IPS-20b (cell line): ENCODE measurements at regions not wholly inside any gene's neighbourhood (a gene's known extent, or its start where the extent isn't known, plus 50 kb on each side); places are given as distances from the start of the nearest gene placed in this dataset.
"Not testable (repeated sequence)": the region's sequence is repeated elsewhere in the genome, so short reads cannot be mapped to it uniquely, and the experiment has no call there.

Experiments
- H3K27ac ChIP-seq: one replicate; pipeline ENCODE4 v1.5.1; 2013; ENCODE audit warnings: low read length
- H3K27me3 ChIP-seq: 2 replicates; pipeline ENCODE4 v1.6.1; 2013; ENCODE audit warnings: mild to moderate bottlenecking, low read length, inconsistent platforms; ENCODE audit not compliant: insufficient read depth
- H3K36me3 ChIP-seq: 2 replicates; pipeline ENCODE4 v1.6.1; 2013; ENCODE audit warnings: low read depth, mild to moderate bottlenecking, inconsistent platforms, low read length, moderate library complexity; ENCODE audit not compliant: insufficient read depth
- H3K4me1 ChIP-seq: 2 replicates; pipeline ENCODE4 v1.6.1; 2013; ENCODE audit warnings: mild to moderate bottlenecking, control low read depth, inconsistent platforms, low read length, moderate library complexity; ENCODE audit not compliant: insufficient read depth
- H3K4me3 ChIP-seq: 2 replicates; pipeline ENCODE4 v1.5.1; 2013; ENCODE audit warnings: mild to moderate bottlenecking, low read length, inconsistent platforms
- H3K9ac ChIP-seq: 2 replicates; pipeline ENCODE4 v1.6.1; 2013; ENCODE audit warnings: low read depth, mild to moderate bottlenecking, inconsistent platforms, low read length, moderate library complexity
- H3K9me3 ChIP-seq: 2 replicates; pipeline ENCODE4 v1.6.1; 2013; ENCODE audit warnings: mild to moderate bottlenecking, low read depth, low read length, inconsistent platforms; ENCODE audit not compliant: insufficient read depth

- Histone ChIP-seq H3K27me3 (no peaks in the 10 kb centered on the region), H3K9me3 (no peaks in the 10 kb centered on the region), H3K36me3 (no peaks in the 10 kb centered on the region), H3K9ac (no peak overlapping the region), H3K27ac (no peak overlapping the region), H3K4me3 (no peak overlapping the region), H3K4me1 (peaks cover 10% of the 10 kb centered on the region)
Observed at GRCh38 chr7:53596230-53596629, 560.8 kb downstream of the POM121L12 start.

- Histone ChIP-seq H3K9me3 (no peaks in the 10 kb centered on the region), H3K27ac (no peak overlapping the region), H3K27me3 (no peaks in the 10 kb centered on the region), H3K36me3 (no peaks in the 10 kb centered on the region), H3K9ac (no peak overlapping the region), H3K4me1 (peaks cover 10% of the 10 kb centered on the region), H3K4me3 (no peak overlapping the region)
Observed at GRCh38 chr7:53600296-53600695, 564.9 kb downstream of the POM121L12 start.

GRCh38 chr7:53602817-53603418 is 567.5 kb downstream of the POM121L12 start:
- Histone ChIP-seq H3K36me3 (no peaks in the 10 kb centered on the region), H3K9me3 (no peaks in the 10 kb centered on the region), H3K27me3 (no peaks in the 10 kb centered on the region), H3K9ac (no peak overlapping the region), H3K4me1 (no peaks in the 10 kb centered on the region), H3K4me3 (no peak overlapping the region), H3K27ac (no peak overlapping the region)

GRCh38 chr7:53603461-53603860 is 568.0 kb downstream of the POM121L12 start:
- Histone ChIP-seq H3K9ac (no peak overlapping the region), H3K9me3 (no peaks in the 10 kb centered on the region), H3K27ac (no peak overlapping the region), H3K36me3 (no peaks in the 10 kb centered on the region), H3K27me3 (no peaks in the 10 kb centered on the region), H3K4me3 (no peak overlapping the region), H3K4me1 (no peaks in the 10 kb centered on the region)

- H3K4me3 ChIP-seq = no peak overlapping the region
- H3K27me3 ChIP-seq = no peaks in the 10 kb centered on the region
- H3K27ac ChIP-seq = no peak overlapping the region
- H3K36me3 ChIP-seq = no peaks in the 10 kb centered on the region
- H3K9me3 ChIP-seq = no peaks in the 10 kb centered on the region
- H3K4me1 ChIP-seq = peaks cover 2% of the 10 kb centered on the region; the same call in 1 of the 2 replicates
- H3K9ac ChIP-seq = no peak overlapping the region
Observed at GRCh38 chr7:53604201-53604600, 568.8 kb downstream of the POM121L12 start.

- no peaks in the 10 kb centered on the region for H3K36me3 ChIP-seq
- peaks cover 4% of the 10 kb centered on the region; the same call in 1 of the 2 replicates for H3K4me1 ChIP-seq
- no peak overlapping the region for H3K27ac ChIP-seq
- H3K9me3 ChIP-seq = no peaks in the 10 kb centered on the region
- H3K4me3 ChIP-seq = no peak overlapping the region
- no peak overlapping the region for H3K9ac ChIP-seq
- no peaks in the 10 kb centered on the region for H3K27me3 ChIP-seq
Observed at GRCh38 chr7:53607961-53608360, 572.5 kb downstream of the POM121L12 start.

- Histone ChIP-seq H3K36me3 (no peaks in the 10 kb centered on the region), H3K9me3 (no peaks in the 10 kb centered on the region), H3K27ac (no peak overlapping the region), H3K9ac (no peak overlapping the region), H3K27me3 (no peaks in the 10 kb centered on the region), H3K4me3 (no peak overlapping the region), H3K4me1 (peaks cover 4% of the 10 kb centered on the region; the same call in 1 of the 2 replicates)
Observed at GRCh38 chr7:53609185-53609584, 573.8 kb downstream of the POM121L12 start.

GRCh38 chr7:53611043-53611442 is 575.6 kb downstream of the POM121L12 start:
- Histone ChIP-seq H3K27me3 (no peaks in the 10 kb centered on the region), H3K27ac (no peak overlapping the region), H3K36me3 (no peaks in the 10 kb centered on the region), H3K9ac (no peak overlapping the region), H3K4me1 (peaks cover 4% of the 10 kb centered on the region; the same call in 1 of the 2 replicates), H3K9me3 (no peaks in the 10 kb centered on the region), H3K4me3 (no peak overlapping the region)

GRCh38 chr7:53624356-53624755 is 588.9 kb downstream of the POM121L12 start:
- Histone ChIP-seq H3K9ac (no peak overlapping the region), H3K4me3 (no peak overlapping the region), H3K27me3 (no peaks in the 10 kb centered on the region), H3K9me3 (no peaks in the 10 kb centered on the region), H3K27ac (no peak overlapping the region), H3K36me3 (no peaks in the 10 kb centered on the region), H3K4me1 (no peaks in the 10 kb centered on the region; the same call in 1 of the 2 replicates)

GRCh38 chr7:53628775-53629174 is 593.3 kb downstream of the POM121L12 start:
- Histone ChIP-seq H3K36me3 (no peaks in the 10 kb centered on the region), H3K27me3 (no peaks in the 10 kb centered on the region), H3K4me1 (no peaks in the 10 kb centered on the region), H3K27ac (no peak overlapping the region), H3K9me3 (no peaks in the 10 kb centered on the region), H3K9ac (no peak overlapping the region), H3K4me3 (no peak overlapping the region)

GRCh38 chr7:53635251-53635650 is 599.8 kb downstream of the POM121L12 start:
- not testable (repeated sequence) for H3K9ac ChIP-seq, H3K27me3 ChIP-seq, H3K36me3 ChIP-seq, H3K4me3 ChIP-seq, H3K27ac ChIP-seq, H3K4me1 ChIP-seq, H3K9me3 ChIP-seq

- H3K36me3 ChIP-seq = no peaks in the 10 kb centered on the region
- H3K9ac ChIP-seq = no peak overlapping the region
- H3K9me3 ChIP-seq = no peaks in the 10 kb centered on the region
- no peaks in the 10 kb centered on the region for H3K27me3 ChIP-seq
- no peak overlapping the region for H3K4me3 ChIP-seq
- no peak overlapping the region for H3K27ac ChIP-seq
- H3K4me1 ChIP-seq = peaks cover 10% of the 10 kb centered on the region; the same call in 1 of the 2 replicates
Observed at GRCh38 chr7:53638517-53638916, 603.1 kb downstream of the POM121L12 start.
